Neural progenitor cell (in vitro differentiated cells): ENCODE measurements at regions not wholly inside any gene's neighbourhood (a gene's known extent, or its start where the extent isn't known, plus 50 kb on each side); places are given as distances from the start of the nearest gene placed in this dataset.

Experiments used
- EZH2phosphoT487 ChIP-seq: fragments of 200-600 bp; sonication (generic); IDR thresholded peaks from 2 replicates; pipeline ENCODE4 v1.6.1; 2017; ENCODE audit warnings: antibody characterized with exemption
- TF ChIP-seq, protein P1 (sequence below): fragments of 200-600 bp; sonication (generic); IDR thresholded peaks from 2 replicates; pipeline ENCODE4 v1.5.1; 2017; ENCODE audit warnings: antibody characterized with exemption, mild to moderate bottlenecking

DNA sequence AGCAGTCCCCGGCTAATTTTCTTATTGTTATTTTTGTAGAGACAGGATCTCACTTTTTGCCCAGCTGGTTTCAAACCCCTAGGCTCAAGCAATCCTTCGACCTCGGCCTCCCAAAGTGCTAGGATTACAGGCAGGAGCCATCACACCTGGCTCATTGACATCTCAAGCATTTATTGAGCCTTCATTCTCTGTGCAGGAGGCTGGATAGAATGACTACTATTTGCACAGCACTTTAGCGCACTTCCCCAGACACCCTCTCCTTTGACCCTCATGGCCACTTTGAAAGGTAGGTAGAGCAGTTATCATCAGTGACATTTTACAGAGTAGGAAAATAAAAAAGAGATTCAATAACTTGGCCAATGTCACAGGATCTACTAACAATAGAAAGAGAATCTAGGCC lies 124.0 kb upstream of the STXBP5 start:
- TF ChIP-seq, protein P1, sequence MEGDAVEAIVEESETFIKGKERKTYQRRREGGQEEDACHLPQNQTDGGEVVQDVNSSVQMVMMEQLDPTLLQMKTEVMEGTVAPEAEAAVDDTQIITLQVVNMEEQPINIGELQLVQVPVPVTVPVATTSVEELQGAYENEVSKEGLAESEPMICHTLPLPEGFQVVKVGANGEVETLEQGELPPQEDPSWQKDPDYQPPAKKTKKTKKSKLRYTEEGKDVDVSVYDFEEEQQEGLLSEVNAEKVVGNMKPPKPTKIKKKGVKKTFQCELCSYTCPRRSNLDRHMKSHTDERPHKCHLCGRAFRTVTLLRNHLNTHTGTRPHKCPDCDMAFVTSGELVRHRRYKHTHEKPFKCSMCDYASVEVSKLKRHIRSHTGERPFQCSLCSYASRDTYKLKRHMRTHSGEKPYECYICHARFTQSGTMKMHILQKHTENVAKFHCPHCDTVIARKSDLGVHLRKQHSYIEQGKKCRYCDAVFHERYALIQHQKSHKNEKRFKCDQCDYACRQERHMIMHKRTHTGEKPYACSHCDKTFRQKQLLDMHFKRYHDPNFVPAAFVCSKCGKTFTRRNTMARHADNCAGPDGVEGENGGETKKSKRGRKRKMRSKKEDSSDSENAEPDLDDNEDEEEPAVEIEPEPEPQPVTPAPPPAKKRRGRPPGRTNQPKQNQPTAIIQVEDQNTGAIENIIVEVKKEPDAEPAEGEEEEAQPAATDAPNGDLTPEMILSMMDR = no peak
- TF ChIP-seq EZH2phosphoT487 = no peak
